ENCODE measurements at regions not wholly inside any gene's neighbourhood (a gene's known extent, or its start where the extent isn't known, plus 50 kb on each side); places are given as distances from the start of the nearest gene placed in this dataset.

- no peak for TF ChIP-seq SIN3A (IDR thresholded peaks at IDR 0.05; ENCODE audit: borderline replicate concordance, insufficient read depth, low read length)
- no peak for TF ChIP-seq FOXP2 (optimal IDR thresholded peaks at IDR 0.05; ENCODE audit: borderline replicate concordance, extremely low read depth, extremely low read length, insufficient read depth)
- TF ChIP-seq POLR2AphosphoS5 (IDR thresholded peaks at IDR 0.05; ENCODE audit: low read depth, low read length) = no peak
- TF ChIP-seq, protein P1, sequence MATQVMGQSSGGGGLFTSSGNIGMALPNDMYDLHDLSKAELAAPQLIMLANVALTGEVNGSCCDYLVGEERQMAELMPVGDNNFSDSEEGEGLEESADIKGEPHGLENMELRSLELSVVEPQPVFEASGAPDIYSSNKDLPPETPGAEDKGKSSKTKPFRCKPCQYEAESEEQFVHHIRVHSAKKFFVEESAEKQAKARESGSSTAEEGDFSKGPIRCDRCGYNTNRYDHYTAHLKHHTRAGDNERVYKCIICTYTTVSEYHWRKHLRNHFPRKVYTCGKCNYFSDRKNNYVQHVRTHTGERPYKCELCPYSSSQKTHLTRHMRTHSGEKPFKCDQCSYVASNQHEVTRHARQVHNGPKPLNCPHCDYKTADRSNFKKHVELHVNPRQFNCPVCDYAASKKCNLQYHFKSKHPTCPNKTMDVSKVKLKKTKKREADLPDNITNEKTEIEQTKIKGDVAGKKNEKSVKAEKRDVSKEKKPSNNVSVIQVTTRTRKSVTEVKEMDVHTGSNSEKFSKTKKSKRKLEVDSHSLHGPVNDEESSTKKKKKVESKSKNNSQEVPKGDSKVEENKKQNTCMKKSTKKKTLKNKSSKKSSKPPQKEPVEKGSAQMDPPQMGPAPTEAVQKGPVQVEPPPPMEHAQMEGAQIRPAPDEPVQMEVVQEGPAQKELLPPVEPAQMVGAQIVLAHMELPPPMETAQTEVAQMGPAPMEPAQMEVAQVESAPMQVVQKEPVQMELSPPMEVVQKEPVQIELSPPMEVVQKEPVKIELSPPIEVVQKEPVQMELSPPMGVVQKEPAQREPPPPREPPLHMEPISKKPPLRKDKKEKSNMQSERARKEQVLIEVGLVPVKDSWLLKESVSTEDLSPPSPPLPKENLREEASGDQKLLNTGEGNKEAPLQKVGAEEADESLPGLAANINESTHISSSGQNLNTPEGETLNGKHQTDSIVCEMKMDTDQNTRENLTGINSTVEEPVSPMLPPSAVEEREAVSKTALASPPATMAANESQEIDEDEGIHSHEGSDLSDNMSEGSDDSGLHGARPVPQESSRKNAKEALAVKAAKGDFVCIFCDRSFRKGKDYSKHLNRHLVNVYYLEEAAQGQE (IDR thresholded peaks at IDR 0.05; ENCODE audit: insufficient read depth in 1 of 2, low read depth in 2 of 2, low read length in 2 of 2) = no peak
- no peak for TF ChIP-seq TAF1 (IDR thresholded peaks at IDR 0.05; ENCODE audit: borderline replicate concordance, insufficient read depth, low read length)
Observed at GRCh38 chr16:11473728-11474127, 113.0 kb downstream of the LITAF start.

DNA sequence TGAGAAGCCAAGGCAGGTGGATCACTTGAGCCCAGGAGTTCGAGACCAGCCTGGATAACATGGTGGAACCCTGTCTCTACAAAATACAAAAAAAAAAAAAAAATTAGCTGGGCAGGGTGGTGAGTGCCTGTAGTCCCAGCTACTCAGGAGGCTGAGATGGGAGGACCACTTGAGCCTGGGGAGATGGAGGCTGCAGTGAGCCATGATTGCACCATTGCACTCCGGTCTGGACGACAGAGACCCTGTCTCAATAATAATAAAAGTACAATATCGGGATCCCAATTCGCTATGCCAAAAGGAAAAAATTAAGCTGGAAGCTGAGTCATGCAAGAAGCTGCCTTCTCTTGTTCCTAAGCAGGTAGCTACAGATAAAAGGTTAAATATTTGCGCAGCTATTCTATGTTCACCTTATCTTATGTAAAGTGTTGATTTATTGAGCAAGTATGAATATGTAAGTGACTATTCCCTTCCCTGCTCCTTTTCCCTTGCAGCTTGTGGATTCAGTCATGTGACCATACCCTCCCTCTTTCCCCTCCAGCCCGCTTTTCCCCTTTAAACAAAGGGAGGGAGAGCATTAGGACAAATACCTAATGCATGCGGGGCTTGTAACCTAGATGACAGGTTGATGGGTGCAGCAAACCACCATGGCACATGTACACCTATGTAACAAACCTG, 112.0 kb downstream of the LITAF start:
- TF ChIP-seq TAF1 (IDR thresholded peaks at IDR 0.05; ENCODE audit: borderline replicate concordance, insufficient read depth, low read length) = no peak
- TF ChIP-seq FOXP2 (optimal IDR thresholded peaks at IDR 0.05; ENCODE audit: borderline replicate concordance, extremely low read depth, extremely low read length, insufficient read depth) = no peak
- no peak for TF ChIP-seq SIN3A (IDR thresholded peaks at IDR 0.05; ENCODE audit: borderline replicate concordance, insufficient read depth, low read length)
- TF ChIP-seq, protein P1 (IDR thresholded peaks at IDR 0.05; ENCODE audit: insufficient read depth in 1 of 2, low read depth in 2 of 2, low read length in 2 of 2) = no peak
- no peak for TF ChIP-seq POLR2AphosphoS5 (IDR thresholded peaks at IDR 0.05; ENCODE audit: low read depth, low read length)

DNA sequence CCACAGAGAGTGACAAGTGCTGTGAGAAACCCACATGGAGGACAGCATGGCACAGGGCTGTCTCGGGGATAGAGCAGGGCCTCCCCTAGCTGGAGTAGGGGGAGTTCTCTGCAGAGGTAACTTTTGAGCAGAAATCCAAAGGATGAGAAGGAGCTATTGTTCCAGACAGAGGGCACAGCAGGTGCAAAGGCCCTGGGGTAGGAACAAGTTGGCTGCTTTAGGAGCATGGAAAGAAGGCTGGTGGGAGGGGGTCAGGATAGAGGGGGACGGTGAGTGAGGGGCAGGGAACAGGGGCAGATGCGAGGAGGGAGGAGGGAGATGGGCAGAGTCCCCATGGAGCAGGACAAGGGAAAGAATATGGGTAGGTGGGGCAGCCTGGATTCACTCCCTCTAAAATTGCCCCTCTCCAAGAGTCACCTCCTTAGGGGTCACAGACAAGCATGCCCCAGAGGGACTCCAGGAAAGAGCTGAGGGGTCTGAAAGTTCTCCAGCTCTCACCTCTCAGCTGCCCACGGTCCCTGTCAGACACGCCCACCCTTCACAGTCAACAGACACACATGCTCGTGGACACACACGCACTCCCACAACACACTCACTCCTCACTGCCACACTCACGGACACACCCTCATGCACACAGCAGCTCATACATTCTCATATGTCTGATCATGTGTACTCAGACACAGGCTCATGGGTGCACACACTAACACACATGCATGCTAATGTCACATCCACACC, 110.7 kb downstream of the LITAF start:
- no peak for TF ChIP-seq FOXP2 (optimal IDR thresholded peaks at IDR 0.05; ENCODE audit: borderline replicate concordance, extremely low read depth, extremely low read length, insufficient read depth)
- no peak for TF ChIP-seq POLR2AphosphoS5 (IDR thresholded peaks at IDR 0.05; ENCODE audit: low read depth, low read length)
- TF ChIP-seq SIN3A (IDR thresholded peaks at IDR 0.05; ENCODE audit: borderline replicate concordance, insufficient read depth, low read length) = no peak
- no peak for TF ChIP-seq TAF1 (IDR thresholded peaks at IDR 0.05; ENCODE audit: borderline replicate concordance, insufficient read depth, low read length)
- TF ChIP-seq, protein P1 (IDR thresholded peaks at IDR 0.05; ENCODE audit: insufficient read depth in 1 of 2, low read depth in 2 of 2, low read length in 2 of 2) = no peak

- TF ChIP-seq, protein P1 (IDR thresholded peaks at IDR 0.05; ENCODE audit: insufficient read depth in 1 of 2, low read depth in 2 of 2, low read length in 2 of 2) = no peak
- TF ChIP-seq SIN3A (IDR thresholded peaks at IDR 0.05; ENCODE audit: borderline replicate concordance, insufficient read depth, low read length) (no peak), TAF1 (IDR thresholded peaks at IDR 0.05; ENCODE audit: borderline replicate concordance, insufficient read depth, low read length) (no peak), FOXP2 (optimal IDR thresholded peaks at IDR 0.05; ENCODE audit: borderline replicate concordance, extremely low read depth, extremely low read length, insufficient read depth) (no peak), POLR2AphosphoS5 (IDR thresholded peaks at IDR 0.05; ENCODE audit: low read depth, low read length) (no peak)
Observed at GRCh38 chr16:11476676-11477075, 110.0 kb downstream of the LITAF start.

All from PFSK-1 (cell line).